HAP-1 (cell line): ENCODE measurements at regions not wholly inside any gene's neighbourhood (a gene's known extent, or its start where the extent isn't known, plus 50 kb on each side); places are given as distances from the start of the nearest gene placed in this dataset.

ENCODE experiments used
- DNase-seq, 2 experiments: peaks; one replicate each; pipeline ENCODE4 v3.0.0-alpha.2; 2016 to 2020; ENCODE audit warnings: low spot score in 2 of 2
- H3K27me3 ChIP-seq: fragments of 250-450 bp; sonication (Bioruptor Pico); 2 replicates; pipeline ENCODE4 v1.5.1; 2020; ENCODE audit warnings: low read depth, mild to moderate bottlenecking, moderate library complexity
- H3K36me3 ChIP-seq: fragments of 250-450 bp; sonication (Bioruptor Pico); replicated peaks from 2 replicates; pipeline ENCODE4 v1.5.1; 2020; ENCODE audit warnings: mild to moderate bottlenecking
- H3K4me1 ChIP-seq: fragments of 250-450 bp; sonication (Bioruptor Pico); 2 replicates; pipeline ENCODE4 v1.5.1; 2020; ENCODE audit warnings: mild to moderate bottlenecking
- H3K4me3 ChIP-seq: fragments of 250-450 bp; sonication (Bioruptor Pico); 2 replicates; pipeline ENCODE4 v1.5.1; 2020; ENCODE audit warnings: mild to moderate bottlenecking, moderate library complexity
- H3K9me3 ChIP-seq: fragments of 250-450 bp; sonication (Bioruptor Pico); 2 replicates; pipeline ENCODE4 v1.5.1; 2020; ENCODE audit warnings: mild to moderate bottlenecking, moderate library complexity
- in situ Hi-C: fragments of 300-500 bp; cut with MboI; formaldehyde crosslinking; loops from 3 replicates; pipeline ENCODE4 v1.14.3; 2020; ENCODE audit warnings: low sequenced_read_pairs, inconsistent platforms, mixed read lengths

DNA sequence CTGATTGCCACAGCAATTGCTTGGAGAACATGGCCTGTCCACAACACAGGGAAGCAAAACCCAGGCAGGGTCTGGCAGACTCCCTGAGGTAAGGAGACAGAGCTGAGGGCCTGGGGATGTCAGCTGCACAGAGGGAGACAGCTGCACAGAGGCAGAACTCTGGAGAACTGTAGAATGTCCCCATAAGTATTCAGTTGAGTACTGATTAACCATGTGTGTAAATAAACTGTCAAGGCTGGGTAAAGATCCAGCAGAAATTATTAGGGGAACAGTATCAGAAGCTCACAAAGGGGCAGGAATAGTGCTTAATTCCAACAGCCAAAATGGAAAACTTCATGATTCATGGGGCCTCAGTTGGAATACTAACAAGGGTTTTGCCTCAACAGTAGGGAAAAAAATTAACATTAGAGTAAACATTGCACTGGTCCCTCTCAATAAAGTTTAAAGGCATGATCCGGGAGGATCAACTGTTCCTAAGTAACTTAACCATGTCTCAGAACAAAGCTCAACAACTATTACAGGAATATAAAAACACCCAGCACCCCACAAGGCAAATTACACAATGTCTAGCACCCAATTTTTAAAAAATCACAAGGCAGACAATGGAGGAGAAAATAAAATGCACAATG lies 201.3 kb upstream of the RASSF8 start:
- no peaks in the 10 kb centered on the region for H3K4me1 ChIP-seq
- H3K4me3 ChIP-seq: no peak overlapping the region
- no peaks in the 10 kb centered on the region for H3K36me3 ChIP-seq
- H3K9me3 ChIP-seq: no peaks in the 10 kb centered on the region
- DNase-seq: no peak
- no peaks in the 10 kb centered on the region for H3K27me3 ChIP-seq
- in situ Hi-C loops: no loop called here

DNA sequence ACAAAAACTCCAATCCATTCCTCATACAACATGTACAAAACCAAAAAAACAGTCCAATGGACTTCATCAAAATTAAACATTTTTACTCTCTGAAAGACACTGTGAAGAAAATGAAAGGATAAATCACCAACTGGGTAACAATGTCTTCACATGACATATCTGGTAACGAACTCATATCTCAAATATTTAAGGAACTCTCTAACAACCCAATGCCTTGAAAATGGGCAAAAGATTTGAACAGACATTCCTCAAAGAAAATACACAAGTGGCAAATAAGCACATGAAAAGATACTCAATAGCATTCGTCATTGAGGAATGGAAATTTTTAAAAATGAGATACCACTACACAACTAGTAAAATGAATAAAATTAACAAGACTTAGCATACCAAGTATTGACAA lies 198.7 kb upstream of the RASSF8 start:
- Histone ChIP-seq H3K4me1 (no peaks in the 10 kb centered on the region), H3K9me3 (no peaks in the 10 kb centered on the region), H3K36me3 (no peaks in the 10 kb centered on the region), H3K4me3 (no peak overlapping the region), H3K27me3 (no peaks in the 10 kb centered on the region)
- no peak for DNase-seq
- in situ Hi-C loops: no loop called here

- Histone ChIP-seq H3K27me3 (no peaks in the 10 kb centered on the region), H3K4me3 (no peak overlapping the region), H3K36me3 (no peaks in the 10 kb centered on the region), H3K4me1 (no peaks in the 10 kb centered on the region), H3K9me3 (no peaks in the 10 kb centered on the region)
- in situ Hi-C loops: no loop called here
- no peak for DNase-seq
Observed at GRCh38 chr12:25761356-25761755, 197.1 kb upstream of the RASSF8 start.

DNA sequence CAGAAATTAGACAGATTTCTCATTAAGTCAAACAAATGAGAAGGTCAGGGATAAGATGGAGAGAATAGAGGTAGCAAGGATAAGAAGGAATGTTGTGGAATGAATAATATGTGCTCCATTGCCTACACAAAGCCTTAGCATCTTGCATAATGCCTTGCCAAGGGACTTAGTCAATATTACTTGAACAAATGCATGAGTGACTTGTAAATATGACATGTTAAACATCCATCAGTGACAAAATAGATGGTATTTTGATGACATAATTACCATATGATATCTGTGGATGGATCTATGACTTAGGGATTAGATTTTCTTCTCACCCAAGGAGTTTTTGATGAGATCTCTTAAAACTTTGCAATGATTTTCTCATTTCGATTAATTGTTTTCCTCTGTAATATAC lies 194.1 kb upstream of the RASSF8 start:
- H3K9me3 ChIP-seq: no peaks in the 10 kb centered on the region
- H3K27me3 ChIP-seq: no peaks in the 10 kb centered on the region
- no peaks in the 10 kb centered on the region for H3K4me1 ChIP-seq
- no peak for DNase-seq
- H3K36me3 ChIP-seq: no peaks in the 10 kb centered on the region
- no peak overlapping the region for H3K4me3 ChIP-seq
- in situ Hi-C loops: no loop called here

DNA sequence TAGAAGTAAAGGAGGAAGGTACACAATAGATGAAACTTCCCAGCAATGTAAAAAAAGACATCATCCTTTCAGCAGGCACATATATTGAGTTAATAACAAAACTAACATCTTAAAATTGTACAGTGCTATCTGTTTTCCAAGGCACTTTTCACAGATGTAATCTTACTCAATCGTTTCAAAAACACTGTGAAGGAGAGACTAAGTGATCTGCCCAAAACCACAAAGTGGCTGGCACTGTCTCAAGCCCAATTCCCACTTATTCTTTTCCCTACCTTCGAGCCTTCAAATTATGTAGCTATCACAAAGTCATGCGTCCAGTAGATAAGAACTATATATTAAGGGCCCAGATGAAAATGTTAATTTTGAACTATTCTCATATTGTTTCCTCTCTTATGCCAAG lies 193.6 kb upstream of the RASSF8 start:
- Histone ChIP-seq H3K4me1 (no peaks in the 10 kb centered on the region), H3K9me3 (no peaks in the 10 kb centered on the region), H3K27me3 (no peaks in the 10 kb centered on the region), H3K4me3 (no peak overlapping the region), H3K36me3 (no peaks in the 10 kb centered on the region)
- no peak for DNase-seq
- in situ Hi-C loops: no loop called here

DNA sequence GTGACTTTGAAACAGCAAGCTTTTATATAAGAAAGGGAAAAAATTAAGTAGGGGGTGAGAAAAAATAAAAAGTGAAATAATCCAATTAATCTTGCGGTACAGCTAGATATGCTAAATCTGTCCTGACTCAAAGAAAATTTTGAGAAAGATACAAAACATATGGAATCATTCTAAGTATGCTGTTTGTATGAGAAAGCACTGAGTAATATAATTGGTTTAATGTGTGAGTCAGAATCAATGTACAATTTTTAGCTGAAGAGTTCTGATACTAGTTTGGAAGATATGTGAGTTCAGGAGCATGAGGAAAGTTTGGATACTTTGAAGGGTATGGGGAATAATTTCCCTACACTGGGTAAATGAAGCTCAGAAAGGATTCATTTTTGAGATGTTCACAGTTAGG lies 190.9 kb upstream of the RASSF8 start:
- in situ Hi-C loops: no loop called here
- Histone ChIP-seq H3K36me3 (no peaks in the 10 kb centered on the region), H3K27me3 (no peaks in the 10 kb centered on the region), H3K4me1 (no peaks in the 10 kb centered on the region), H3K4me3 (no peak overlapping the region), H3K9me3 (no peaks in the 10 kb centered on the region)
- DNase-seq: no peak

GRCh38 chr12:25768151-25768550 lies 190.3 kb upstream of the RASSF8 start:
- Histone ChIP-seq H3K9me3 (no peaks in the 10 kb centered on the region), H3K4me3 (no peak overlapping the region), H3K27me3 (no peaks in the 10 kb centered on the region), H3K36me3 (no peaks in the 10 kb centered on the region), H3K4me1 (no peaks in the 10 kb centered on the region)
- DNase-seq: no peak
- in situ Hi-C loops: no loop called here

- Histone ChIP-seq H3K27me3 (no peaks in the 10 kb centered on the region), H3K4me3 (no peak overlapping the region), H3K36me3 (no peaks in the 10 kb centered on the region), H3K9me3 (no peaks in the 10 kb centered on the region), H3K4me1 (no peaks in the 10 kb centered on the region)
- in situ Hi-C loops: no loop called here
- DNase-seq: no peak
Observed at GRCh38 chr12:25769082-25769945, 189.2 kb upstream of the RASSF8 start.

DNA sequence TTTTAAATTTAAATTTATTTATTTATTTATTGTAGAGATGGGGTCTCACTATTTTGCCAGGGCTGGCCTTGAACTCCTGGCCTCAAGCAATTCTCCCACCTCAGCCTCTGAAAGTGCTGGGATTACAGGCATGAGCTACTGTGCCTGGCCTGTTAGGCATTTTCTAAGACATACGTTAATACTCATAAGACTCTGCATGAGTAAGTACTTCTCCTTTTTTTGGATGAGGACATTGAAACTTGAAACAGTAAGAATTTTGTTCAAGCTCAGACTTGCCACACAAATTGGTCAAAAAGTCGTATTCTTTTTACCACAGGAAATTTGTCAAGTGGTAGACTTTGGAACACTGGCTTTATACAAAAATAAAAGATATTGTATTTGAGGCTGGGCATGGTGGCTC lies 187.4 kb upstream of the RASSF8 start:
- H3K36me3 ChIP-seq: no peaks in the 10 kb centered on the region
- H3K27me3 ChIP-seq: no peaks in the 10 kb centered on the region
- no peaks in the 10 kb centered on the region for H3K9me3 ChIP-seq
- no peak for DNase-seq
- in situ Hi-C loops: no loop called here
- H3K4me3 ChIP-seq: no peak overlapping the region
- H3K4me1 ChIP-seq: no peaks in the 10 kb centered on the region; the same call in 1 of the 2 replicates

- in situ Hi-C loops: no loop called here
- Histone ChIP-seq H3K4me1 (no peaks in the 10 kb centered on the region; the same call in 1 of the 2 replicates), H3K36me3 (no peaks in the 10 kb centered on the region), H3K27me3 (no peaks in the 10 kb centered on the region), H3K9me3 (no peaks in the 10 kb centered on the region), H3K4me3 (no peak overlapping the region)
- no peak for DNase-seq
Observed at GRCh38 chr12:25771476-25771875, 187.0 kb upstream of the RASSF8 start.

- Histone ChIP-seq H3K27me3 (no peaks in the 10 kb centered on the region), H3K4me1 (no peaks in the 10 kb centered on the region; the same call in 1 of the 2 replicates), H3K9me3 (no peaks in the 10 kb centered on the region), H3K36me3 (no peaks in the 10 kb centered on the region), H3K4me3 (no peak overlapping the region)
- no peak for DNase-seq
- in situ Hi-C loops: no loop called here
Observed at GRCh38 chr12:25775968-25776367, 182.5 kb upstream of the RASSF8 start.

- no peaks in the 10 kb centered on the region for H3K36me3 ChIP-seq
- no peaks in the 10 kb centered on the region for H3K27me3 ChIP-seq
- H3K9me3 ChIP-seq: no peaks in the 10 kb centered on the region
- no peaks in the 10 kb centered on the region for H3K4me1 ChIP-seq
- no peak for DNase-seq
- no peak overlapping the region for H3K4me3 ChIP-seq
- in situ Hi-C loops: no loop called here
Observed at GRCh38 chr12:25780771-25781170, 177.7 kb upstream of the RASSF8 start.

DNA sequence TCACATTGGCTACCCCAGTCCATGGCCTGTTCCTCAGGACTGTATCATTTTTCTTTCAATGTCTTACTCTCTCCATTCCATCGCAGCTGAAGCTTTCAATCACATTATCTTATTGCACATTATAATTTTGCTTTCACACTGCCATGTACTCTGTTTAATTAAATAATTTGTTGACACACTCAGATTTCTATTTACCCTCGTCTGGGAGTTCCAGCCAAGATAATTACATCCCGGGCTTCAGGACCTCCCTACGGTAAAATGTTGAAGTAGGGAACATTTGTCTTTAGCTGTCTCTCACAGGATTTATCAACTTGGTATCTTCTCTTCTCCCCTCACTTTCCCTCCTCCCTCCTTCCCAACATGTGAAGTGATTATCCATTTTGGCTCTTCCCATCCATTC lies 177.2 kb upstream of the RASSF8 start:
- Histone ChIP-seq H3K4me1 (no peaks in the 10 kb centered on the region), H3K27me3 (no peaks in the 10 kb centered on the region), H3K36me3 (no peaks in the 10 kb centered on the region), H3K9me3 (no peaks in the 10 kb centered on the region), H3K4me3 (no peak overlapping the region)
- in situ Hi-C loops: no loop called here
- no peak for DNase-seq

- no peak for DNase-seq
- in situ Hi-C loops: no loop called here
- no peaks in the 10 kb centered on the region for H3K9me3 ChIP-seq
- H3K4me3 ChIP-seq: no peak overlapping the region
- no peaks in the 10 kb centered on the region for H3K27me3 ChIP-seq
- H3K4me1 ChIP-seq: no peaks in the 10 kb centered on the region
- no peaks in the 10 kb centered on the region for H3K36me3 ChIP-seq
Observed at GRCh38 chr12:25783566-25783965, 174.9 kb upstream of the RASSF8 start.
